Fibroblast of lung (primary cell): ENCODE measurements at regions not wholly inside any gene's neighbourhood (a gene's known extent, or its start where the extent isn't known, plus 50 kb on each side); places are given as distances from the start of the nearest gene placed in this dataset.

Experiments used
- EZH2 ChIP-seq: IDR thresholded peaks from 2 replicates; pipeline ENCODE4 v1.5.1; 2012; ENCODE audit warnings: low read length, control low read depth, mild to moderate bottlenecking; ENCODE audit errors: missing control alignments
- TF ChIP-seq, protein P1 (sequence below), 2 donors: IDR thresholded peaks in 1 of 2; conservative IDR thresholded peaks in 1 of 2; 1 replicate in 1 of 2; 2 replicates in 1 of 2; pipeline ENCODE4 v1.5.1; 2011 to 2012; ENCODE audit warnings: low read length in 2 of 2, control low read depth in 1 of 2, inconsistent platforms in 1 of 2, low read depth in 1 of 2, mild to moderate bottlenecking in 1 of 2

- no peak for TF ChIP-seq EZH2
- TF ChIP-seq, protein P1, sequence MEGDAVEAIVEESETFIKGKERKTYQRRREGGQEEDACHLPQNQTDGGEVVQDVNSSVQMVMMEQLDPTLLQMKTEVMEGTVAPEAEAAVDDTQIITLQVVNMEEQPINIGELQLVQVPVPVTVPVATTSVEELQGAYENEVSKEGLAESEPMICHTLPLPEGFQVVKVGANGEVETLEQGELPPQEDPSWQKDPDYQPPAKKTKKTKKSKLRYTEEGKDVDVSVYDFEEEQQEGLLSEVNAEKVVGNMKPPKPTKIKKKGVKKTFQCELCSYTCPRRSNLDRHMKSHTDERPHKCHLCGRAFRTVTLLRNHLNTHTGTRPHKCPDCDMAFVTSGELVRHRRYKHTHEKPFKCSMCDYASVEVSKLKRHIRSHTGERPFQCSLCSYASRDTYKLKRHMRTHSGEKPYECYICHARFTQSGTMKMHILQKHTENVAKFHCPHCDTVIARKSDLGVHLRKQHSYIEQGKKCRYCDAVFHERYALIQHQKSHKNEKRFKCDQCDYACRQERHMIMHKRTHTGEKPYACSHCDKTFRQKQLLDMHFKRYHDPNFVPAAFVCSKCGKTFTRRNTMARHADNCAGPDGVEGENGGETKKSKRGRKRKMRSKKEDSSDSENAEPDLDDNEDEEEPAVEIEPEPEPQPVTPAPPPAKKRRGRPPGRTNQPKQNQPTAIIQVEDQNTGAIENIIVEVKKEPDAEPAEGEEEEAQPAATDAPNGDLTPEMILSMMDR (conservative IDR thresholded peaks at IDR 0.05 in 1 of 2, IDR thresholded peaks at IDR 0.05 in 1 of 2; ENCODE audit: low read depth in 1 of 2, low read length in 2 of 2): no peak
Measured at GRCh38 chr3:28081533-28081947, 159.9 kb upstream of the CMC1 start.
